SK-N-SH (cell line): ENCODE measurements at regions not wholly inside any gene's neighbourhood (a gene's known extent, or its start where the extent isn't known, plus 50 kb on each side); places are given as distances from the start of the nearest gene placed in this dataset.

Source experiments
- CTCF ChIA-PET: fragments of 300-600, 350-600 bp; formaldehyde crosslinking; extraction: SDS; loops from one replicate; lab custom pipeline; 2021; lab: Yijun Ruan, JAX
- POLR2A ChIA-PET: fragments of 350-600 bp; sonication (Branson Sonifier 250); formaldehyde crosslinking; extraction: SDS; loops from one replicate; lab custom pipeline; 2020; ENCODE audit warnings: antibody characterized with exemption, inconsistent platforms; lab: Yijun Ruan, JAX
- DNase-seq: peaks from one replicate; pipeline ENCODE4 v3.0.0; 2012
- H2AFZ ChIP-seq: fragments of 200-600 bp; sonication (generic); 2 replicates; pipeline ENCODE4 v1.8.1; 2016; ENCODE audit warnings: antibody characterized with exemption, mild to moderate bottlenecking, low read depth
- H3F3A ChIP-seq: fragments of 200-600 bp; sonication (generic); replicated peaks from 2 replicates; pipeline ENCODE3; 2016; ENCODE audit warnings: antibody characterized with exemption, mild to moderate bottlenecking; ENCODE audit not compliant: insufficient read depth
- H3K27ac ChIP-seq, 2 experiments: fragments of 200-500 bp in 1 of 2; fragments of 200-600 bp in 1 of 2; sonication (Bioruptor generic) in 1 of 2; sonication (generic), shearing (Covaris generic) in 1 of 2; 2 replicates each; pipeline versions ENCODE4 v1.5.1 to v1.6.1; 2014 to 2016; ENCODE audit warnings: low read depth in 2 of 2, inconsistent platforms in 1 of 2, low read length in 1 of 2, mild to moderate bottlenecking in 1 of 2, mixed read lengths in 1 of 2
- H3K27me3 ChIP-seq: fragments of 200-600 bp; sonication (generic), shearing (Covaris generic); 2 replicates; pipeline ENCODE4 v1.6.1; 2016; ENCODE audit warnings: mixed run types; ENCODE audit not compliant: insufficient read depth
- H3K36me3 ChIP-seq, 2 experiments: fragments of 200-500 bp in 1 of 2; fragments of 200-600 bp in 1 of 2; sonication (Bioruptor generic) in 1 of 2; sonication (generic) in 1 of 2; replicated peaks in 1 of 2; 2 replicates each; pipeline versions ENCODE3 to v1.5.1; 2014 to 2016; ENCODE audit warnings: low read length in 1 of 2, mild to moderate bottlenecking in 1 of 2; ENCODE audit not compliant: insufficient read depth in 2 of 2, control insufficient read depth in 1 of 2
- H3K4me1 ChIP-seq, 2 experiments: fragments of 200-500 bp in 1 of 2; fragments of 200-600 bp in 1 of 2; sonication (Bioruptor generic) in 1 of 2; sonication (generic), shearing (Covaris generic) in 1 of 2; 2 replicates each; pipeline versions ENCODE4 v1.5.1 to v1.6.1; 2014 to 2016; ENCODE audit warnings: low read depth in 1 of 2, low read length in 1 of 2, mixed run types in 1 of 2; ENCODE audit not compliant: insufficient read depth in 2 of 2, control insufficient read depth in 1 of 2
- H3K4me2 ChIP-seq: fragments of 200-600 bp; sonication (generic), shearing (Covaris generic); 2 replicates; pipeline ENCODE4 v1.6.1; 2017; ENCODE audit warnings: mixed run types
- H3K4me3 ChIP-seq, 2 experiments: fragments of 200-500 bp in 1 of 2; fragments of 200-600 bp in 1 of 2; sonication (Bioruptor generic) in 1 of 2; sonication (generic), shearing (Covaris generic) in 1 of 2; 2 replicates each; pipeline versions ENCODE4 v1.5.1 to v1.8.1; 2014 to 2016; ENCODE audit warnings: low read depth in 2 of 2, inconsistent platforms in 1 of 2, low read length in 1 of 2, mild to moderate bottlenecking in 1 of 2, mixed read lengths in 1 of 2, moderate library complexity in 1 of 2
- H3K79me2 ChIP-seq: fragments of 200-600 bp; sonication (generic); 2 replicates; pipeline ENCODE4 v1.8.1; 2017; ENCODE audit warnings: mild to moderate bottlenecking; ENCODE audit not compliant: insufficient read depth
- H3K9ac ChIP-seq: fragments of 200-600 bp; sonication (generic); 2 replicates; pipeline ENCODE4 v1.6.1; 2017; ENCODE audit warnings: mixed run types
- H3K9me2 ChIP-seq: fragments of 200-600 bp; sonication (generic); 2 replicates; pipeline ENCODE4 v1.6.1; 2017; ENCODE audit warnings: mixed run types
- H3K9me3 ChIP-seq: fragments of 200-600 bp; sonication (generic); 2 replicates; pipeline ENCODE4 v1.6.1; 2017; ENCODE audit warnings: mixed run types, mild to moderate bottlenecking, moderate library complexity
- H4K20me1 ChIP-seq: fragments of 200-600 bp; sonication (generic); 2 replicates; pipeline ENCODE4 v1.6.1; 2017; ENCODE audit warnings: mild to moderate bottlenecking, mixed run types; ENCODE audit not compliant: insufficient read depth
- ELF1 ChIP-seq: IDR thresholded peaks from 2 replicates; pipeline ENCODE4 v1.4.0; 2012
- IRF3 ChIP-seq: fragments of 150-350 bp; IDR thresholded peaks from 2 replicates; pipeline ENCODE4 v1.6.1; 2016; ENCODE audit warnings: mild to moderate bottlenecking, low read depth, low read length
- MAX ChIP-seq: IDR thresholded peaks from 2 replicates; pipeline ENCODE4 v1.4.0; 2012; ENCODE audit warnings: low read depth
- MEF2A ChIP-seq: IDR thresholded peaks from 2 replicates; pipeline ENCODE4 v1.4.0; 2012; ENCODE audit warnings: low read depth, borderline replicate concordance
- PBX3 ChIP-seq: IDR thresholded peaks from 2 replicates; pipeline ENCODE4; 2012
- RAD21 ChIP-seq: IDR thresholded peaks from 2 replicates; pipeline ENCODE4 v1.6.1; 2012; ENCODE audit warnings: mild to moderate bottlenecking, low read length
- SMC3 ChIP-seq: IDR thresholded peaks from 2 replicates; pipeline ENCODE4 v1.6.1; 2012; ENCODE audit warnings: low read depth, low read length, improper control_type of control experiment
- TAF1 ChIP-seq: IDR thresholded peaks from 2 replicates; pipeline ENCODE4 v1.6.1; 2012; ENCODE audit warnings: low read depth, mild to moderate bottlenecking, low read length, moderate library complexity, borderline replicate concordance
- TCF12 ChIP-seq: IDR thresholded peaks from 2 replicates; pipeline ENCODE4 v1.4.0; 2012
- USF2 ChIP-seq: fragments of 150-350 bp; IDR thresholded peaks from 2 replicates; pipeline ENCODE4 v1.6.1; 2017; ENCODE audit warnings: antibody characterized with exemption, low read length, low read depth, borderline replicate concordance
- YY1 ChIP-seq: IDR thresholded peaks from 2 replicates; pipeline ENCODE4 v1.4.0; 2012; ENCODE audit warnings: low read depth, mild to moderate bottlenecking
- ZBTB33 ChIP-seq: IDR thresholded peaks from 2 replicates; pipeline ENCODE4 v1.4.0; 2012; ENCODE audit warnings: low read depth, borderline replicate concordance
- WGBS: methylation state at CpG from one replicate; pipeline ENCODE4 v1.1.6; 2017; ENCODE audit warnings: low lambda C conversion rate; 5-methylcytosine and 5-hydroxymethylcytosine counted together

- no peak for TF ChIP-seq TCF12
- no peak for TF ChIP-seq PBX3
- no peak for TF ChIP-seq SMC3
- no peak for TF ChIP-seq YY1
- TF ChIP-seq MEF2A: no peak
- TF ChIP-seq IRF3: no peak
- no peak for TF ChIP-seq RAD21
Observed at GRCh38 chr13:86882835-86883234, 788.3 kb upstream of the SLITRK5 start (continued).

- WGBS: 19% methylated on average over 3 of the region's 3 CpGs
- Histone ChIP-seq H3K4me3 (no peak overlapping the region), H3K27me3 (no peaks in the 10 kb centered on the region), H3K9me2 (no peaks in the 10 kb centered on the region), H3K4me1 (no peaks in the 10 kb centered on the region), H3F3A (no peaks in the 10 kb centered on the region), H3K4me2 (no peak overlapping the region), H3K36me3 (no peaks in the 10 kb centered on the region), H3K27ac (no peak overlapping the region), H3K79me2 (no peaks in the 10 kb centered on the region), H2AFZ (no peak overlapping the region), H4K20me1 (no peaks in the 10 kb centered on the region), H3K9me3 (no peaks in the 10 kb centered on the region), H3K9ac (no peak overlapping the region)
- TF ChIP-seq USF2 (no peak), IRF3 (no peak), MEF2A (no peak), ELF1 (no peak), ZBTB33 (no peak), SMC3 (no peak), MAX (no peak), TAF1 (no peak)
- CTCF ChIA-PET: no interaction called here
- POLR2A ChIA-PET: no interaction called here
- DNase-seq: no peak
Observed at GRCh38 chr13:86892330-86892729, 778.8 kb upstream of the SLITRK5 start.
